Liver (tissue), 7 donors: ENCODE measurements at regions not wholly inside any gene's neighbourhood (a gene's known extent, or its start where the extent isn't known, plus 50 kb on each side); places are given as distances from the start of the nearest gene placed in this dataset.

ENCODE experiments used
- DNase-seq: peaks from one replicate; pipeline ENCODE4 v3.0.0-alpha.2; 2017; ENCODE audit warnings: low spot score
- H3K27ac ChIP-seq, 2 donors: one replicate each; pipeline ENCODE4 v1.7.0; 2013; ENCODE audit warnings: inconsistent platforms in 2 of 2, low read length in 2 of 2, control low read depth in 1 of 2, low read depth in 1 of 2, mild to moderate bottlenecking in 1 of 2
- H3K27me3 ChIP-seq, 4 donors: one replicate each; pipeline versions ENCODE4 v1.6.1 to v1.7.0; 2013; ENCODE audit warnings: low read length in 3 of 4, inconsistent platforms in 1 of 4, mild to moderate bottlenecking in 1 of 4, moderate library complexity in 1 of 4; ENCODE audit not compliant: control insufficient read depth in 4 of 4, insufficient read depth in 4 of 4
- H3K36me3 ChIP-seq, 4 donors: one replicate each; pipeline versions ENCODE4 v1.6.1 to v1.7.0; 2013; ENCODE audit warnings: low read length in 3 of 4, mild to moderate bottlenecking in 3 of 4, low read depth in 1 of 4, moderate library complexity in 1 of 4; ENCODE audit not compliant: control insufficient read depth in 4 of 4, insufficient read depth in 3 of 4
- H3K4me1 ChIP-seq, 4 donors: one replicate each; pipeline versions ENCODE4 v1.6.1 to v1.7.0; 2013; ENCODE audit warnings: low read length in 3 of 4, mild to moderate bottlenecking in 3 of 4, moderate library complexity in 1 of 4; ENCODE audit not compliant: control insufficient read depth in 4 of 4, insufficient read depth in 4 of 4
- H3K4me3 ChIP-seq, 3 donors: one replicate each; pipeline versions ENCODE4 v1.6.1 to v1.7.0; 2013; ENCODE audit warnings: low read length in 3 of 3, control low read depth in 1 of 3, low read depth in 1 of 3, mild to moderate bottlenecking in 1 of 3
- H3K9ac ChIP-seq, 2 donors: one replicate each; pipeline ENCODE4 v1.7.0; 2013; ENCODE audit warnings: low read length in 2 of 2, mild to moderate bottlenecking in 2 of 2, moderate library complexity in 2 of 2, control low read depth in 1 of 2, low read depth in 1 of 2
- H3K9me3 ChIP-seq, 4 donors: one replicate each; pipeline versions ENCODE4 v1.6.1 to v1.7.0; 2013; ENCODE audit warnings: low read length in 3 of 4; ENCODE audit not compliant: control insufficient read depth in 4 of 4
- EGR1 ChIP-seq, 2 donors: IDR thresholded peaks; 2 replicates each; pipeline ENCODE4 v1.6.1; 2016 to 2018; ENCODE audit warnings: antibody characterized with exemption in 2 of 2, low read depth in 2 of 2
- FOXA1 ChIP-seq: IDR thresholded peaks from 2 replicates; pipeline ENCODE4 v1.6.1; 2016; ENCODE audit warnings: antibody characterized with exemption
- FOXA2 ChIP-seq: IDR thresholded peaks from 2 replicates; pipeline ENCODE4 v1.6.1; 2016; ENCODE audit warnings: antibody characterized with exemption
- GABPA ChIP-seq, 2 donors: IDR thresholded peaks in 1 of 2; conservative IDR thresholded peaks in 1 of 2; 2 replicates each; pipeline ENCODE4 v1.6.1; 2016; ENCODE audit warnings: antibody characterized with exemption in 2 of 2, mild to moderate bottlenecking in 1 of 2, moderate library complexity in 1 of 2
- HNF4A ChIP-seq, 2 donors: conservative IDR thresholded peaks; 2 replicates each; pipeline ENCODE4 v1.6.1; 2016; ENCODE audit warnings: antibody characterized with exemption in 2 of 2, mild to moderate bottlenecking in 2 of 2
- HNF4G ChIP-seq: IDR thresholded peaks from 2 replicates; pipeline ENCODE4 v1.6.1; 2016; ENCODE audit warnings: antibody characterized with exemption
- JUND ChIP-seq, 2 donors: IDR thresholded peaks; 2 replicates each; pipeline ENCODE4 v1.6.1; 2016; ENCODE audit warnings: antibody characterized with exemption in 2 of 2
- NR2F2 ChIP-seq: IDR thresholded peaks from 2 replicates; pipeline ENCODE4 v1.6.1; 2016; ENCODE audit warnings: antibody characterized with exemption
- RAD21 ChIP-seq, 2 donors: IDR thresholded peaks; 2 replicates each; pipeline ENCODE4 v1.6.1; 2016; ENCODE audit warnings: antibody characterized with exemption in 2 of 2, mild to moderate bottlenecking in 2 of 2
- RXRA ChIP-seq, 2 donors: IDR thresholded peaks; 2 replicates each; pipeline ENCODE4 v1.6.1; 2017 to 2018; ENCODE audit warnings: antibody characterized with exemption in 2 of 2, mild to moderate bottlenecking in 1 of 2
- SP1 ChIP-seq: IDR thresholded peaks from 2 replicates; pipeline ENCODE4 v1.6.1; 2018; ENCODE audit warnings: antibody characterized with exemption, mild to moderate bottlenecking
- TAF1 ChIP-seq: conservative IDR thresholded peaks from 2 replicates; pipeline ENCODE4 v1.6.1; 2016; ENCODE audit warnings: antibody characterized with exemption, mild to moderate bottlenecking
- YY1 ChIP-seq: IDR thresholded peaks from 2 replicates; pipeline ENCODE4 v1.6.1; 2016; ENCODE audit warnings: antibody characterized with exemption, mild to moderate bottlenecking
- WGBS: extraction: QIAGEN DNeasy Blood & Tissue Kit; methylation state at CpG from one replicate; pipeline ENCODE4 v1.1.7; 2013; 5-methylcytosine and 5-hydroxymethylcytosine counted together
- TF ChIP-seq, protein P1 (sequence below): IDR thresholded peaks from 2 replicates; pipeline ENCODE4 v1.6.1; 2016; ENCODE audit warnings: antibody characterized with exemption
- TF ChIP-seq, protein P2 (sequence below): IDR thresholded peaks from 2 replicates; pipeline ENCODE4 v1.6.1; 2016; ENCODE audit warnings: antibody characterized with exemption
- TF ChIP-seq, protein P3 (sequence below): IDR thresholded peaks from 2 replicates; pipeline ENCODE4 v1.6.1; 2016; ENCODE audit warnings: antibody characterized with exemption
- TF ChIP-seq, protein P4 (sequence below): IDR thresholded peaks from 2 replicates; pipeline ENCODE4 v1.6.1; 2016; ENCODE audit warnings: antibody characterized with exemption, mild to moderate bottlenecking
- donor health status: healthy.
- donor health status: healthy.
- donor health status: healthy.
- donor health status: healthy.

DNA sequence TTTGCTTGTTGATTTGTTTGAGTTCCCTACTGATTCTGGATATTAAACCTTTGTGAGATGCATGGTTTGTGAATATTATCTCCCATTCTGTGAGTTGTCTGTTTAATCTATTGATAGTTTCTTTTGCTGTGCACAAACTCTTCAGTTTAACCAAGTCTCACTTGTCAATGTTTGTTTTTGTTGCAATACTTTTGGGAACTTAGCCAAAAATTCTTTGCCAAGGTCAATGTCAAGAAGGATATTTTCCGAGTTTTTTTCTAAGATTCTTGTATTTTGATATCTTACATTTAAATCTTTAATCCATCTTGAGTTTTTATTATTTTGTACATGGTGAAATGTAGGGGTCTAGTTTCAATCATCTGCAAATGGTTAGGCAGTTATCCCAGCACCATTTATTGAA is 1230.7 kb upstream of the NCAM2 start:
- no peak overlapping the region for H3K9ac ChIP-seq
- H3K9me3 ChIP-seq = no peaks in the 10 kb centered on the region
- no peak for DNase-seq
- no peaks in the 10 kb centered on the region for H3K4me1 ChIP-seq
- no peak overlapping the region for H3K4me3 ChIP-seq
- H3K27me3 ChIP-seq = no peaks in the 10 kb centered on the region
- no peaks in the 10 kb centered on the region for H3K36me3 ChIP-seq
- TF ChIP-seq FOXA2 (no peak), RXRA (IDR thresholded peaks at IDR 0.05) (no peak), HNF4G (no peak), EGR1 (IDR thresholded peaks at IDR 0.05; ENCODE audit: low read depth in 2 of 2) (no peak), RAD21 (IDR thresholded peaks at IDR 0.05) (no peak), TAF1 (no peak), SP1 (no peak)
- no peak overlapping the region for H3K27ac ChIP-seq
- WGBS = 16% methylated on average over 1 of the region's 1 CpG

DNA sequence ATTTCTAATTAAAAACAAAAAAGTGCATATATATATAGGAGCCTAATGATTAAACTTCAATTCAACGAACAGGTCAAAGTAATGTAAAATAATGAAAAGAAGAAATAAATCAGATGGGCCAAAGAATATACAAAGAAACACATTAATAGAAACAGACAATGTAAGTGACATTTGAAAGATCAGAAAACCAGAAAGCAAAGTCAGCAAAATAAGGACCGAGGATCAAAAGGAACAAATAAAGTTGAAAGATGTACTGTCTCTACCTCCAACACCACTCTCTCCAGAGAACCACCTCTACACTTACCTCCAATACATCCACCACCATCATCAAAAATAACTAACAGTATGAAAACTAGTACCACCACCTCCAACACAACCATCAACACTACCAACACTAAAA is 1226.3 kb upstream of the NCAM2 start:
- 77% methylated on average over 2 of the region's 2 CpGs for WGBS
- no peaks in the 10 kb centered on the region for H3K4me1 ChIP-seq
- no peaks in the 10 kb centered on the region for H3K9me3 ChIP-seq
- no peak for DNase-seq
- H3K9ac ChIP-seq = no peak overlapping the region
- no peaks in the 10 kb centered on the region for H3K36me3 ChIP-seq
- H3K27me3 ChIP-seq = no peaks in the 10 kb centered on the region
- H3K4me3 ChIP-seq = no peak overlapping the region
- TF ChIP-seq HNF4A (conservative IDR thresholded peaks at IDR 0.05) = no peak
- no peak for TF ChIP-seq SP1
- TF ChIP-seq RAD21 (IDR thresholded peaks at IDR 0.05) = no peak
- TF ChIP-seq HNF4G = no peak
- TF ChIP-seq, protein P1, sequence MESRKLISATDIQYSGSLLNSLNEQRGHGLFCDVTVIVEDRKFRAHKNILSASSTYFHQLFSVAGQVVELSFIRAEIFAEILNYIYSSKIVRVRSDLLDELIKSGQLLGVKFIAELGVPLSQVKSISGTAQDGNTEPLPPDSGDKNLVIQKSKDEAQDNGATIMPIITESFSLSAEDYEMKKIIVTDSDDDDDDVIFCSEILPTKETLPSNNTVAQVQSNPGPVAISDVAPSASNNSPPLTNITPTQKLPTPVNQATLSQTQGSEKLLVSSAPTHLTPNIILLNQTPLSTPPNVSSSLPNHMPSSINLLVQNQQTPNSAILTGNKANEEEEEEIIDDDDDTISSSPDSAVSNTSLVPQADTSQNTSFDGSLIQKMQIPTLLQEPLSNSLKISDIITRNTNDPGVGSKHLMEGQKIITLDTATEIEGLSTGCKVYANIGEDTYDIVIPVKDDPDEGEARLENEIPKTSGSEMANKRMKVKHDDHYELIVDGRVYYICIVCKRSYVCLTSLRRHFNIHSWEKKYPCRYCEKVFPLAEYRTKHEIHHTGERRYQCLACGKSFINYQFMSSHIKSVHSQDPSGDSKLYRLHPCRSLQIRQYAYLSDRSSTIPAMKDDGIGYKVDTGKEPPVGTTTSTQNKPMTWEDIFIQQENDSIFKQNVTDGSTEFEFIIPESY = no peak
- TF ChIP-seq JUND (IDR thresholded peaks at IDR 0.05) = no peak
- no peak for TF ChIP-seq RXRA (IDR thresholded peaks at IDR 0.05)
- no peak for TF ChIP-seq GABPA (IDR thresholded peaks at IDR 0.05 in 1 of 2, conservative IDR thresholded peaks at IDR 0.05 in 1 of 2)
- no peak for TF ChIP-seq TAF1
- TF ChIP-seq FOXA2 = no peak
- TF ChIP-seq, protein P2, sequence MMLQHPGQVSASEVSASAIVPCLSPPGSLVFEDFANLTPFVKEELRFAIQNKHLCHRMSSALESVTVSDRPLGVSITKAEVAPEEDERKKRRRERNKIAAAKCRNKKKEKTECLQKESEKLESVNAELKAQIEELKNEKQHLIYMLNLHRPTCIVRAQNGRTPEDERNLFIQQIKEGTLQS = no peak
- TF ChIP-seq, protein P3, sequence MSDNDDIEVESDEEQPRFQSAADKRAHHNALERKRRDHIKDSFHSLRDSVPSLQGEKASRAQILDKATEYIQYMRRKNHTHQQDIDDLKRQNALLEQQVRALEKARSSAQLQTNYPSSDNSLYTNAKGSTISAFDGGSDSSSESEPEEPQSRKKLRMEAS = no peak
- no peak for TF ChIP-seq YY1
- TF ChIP-seq, protein P4, sequence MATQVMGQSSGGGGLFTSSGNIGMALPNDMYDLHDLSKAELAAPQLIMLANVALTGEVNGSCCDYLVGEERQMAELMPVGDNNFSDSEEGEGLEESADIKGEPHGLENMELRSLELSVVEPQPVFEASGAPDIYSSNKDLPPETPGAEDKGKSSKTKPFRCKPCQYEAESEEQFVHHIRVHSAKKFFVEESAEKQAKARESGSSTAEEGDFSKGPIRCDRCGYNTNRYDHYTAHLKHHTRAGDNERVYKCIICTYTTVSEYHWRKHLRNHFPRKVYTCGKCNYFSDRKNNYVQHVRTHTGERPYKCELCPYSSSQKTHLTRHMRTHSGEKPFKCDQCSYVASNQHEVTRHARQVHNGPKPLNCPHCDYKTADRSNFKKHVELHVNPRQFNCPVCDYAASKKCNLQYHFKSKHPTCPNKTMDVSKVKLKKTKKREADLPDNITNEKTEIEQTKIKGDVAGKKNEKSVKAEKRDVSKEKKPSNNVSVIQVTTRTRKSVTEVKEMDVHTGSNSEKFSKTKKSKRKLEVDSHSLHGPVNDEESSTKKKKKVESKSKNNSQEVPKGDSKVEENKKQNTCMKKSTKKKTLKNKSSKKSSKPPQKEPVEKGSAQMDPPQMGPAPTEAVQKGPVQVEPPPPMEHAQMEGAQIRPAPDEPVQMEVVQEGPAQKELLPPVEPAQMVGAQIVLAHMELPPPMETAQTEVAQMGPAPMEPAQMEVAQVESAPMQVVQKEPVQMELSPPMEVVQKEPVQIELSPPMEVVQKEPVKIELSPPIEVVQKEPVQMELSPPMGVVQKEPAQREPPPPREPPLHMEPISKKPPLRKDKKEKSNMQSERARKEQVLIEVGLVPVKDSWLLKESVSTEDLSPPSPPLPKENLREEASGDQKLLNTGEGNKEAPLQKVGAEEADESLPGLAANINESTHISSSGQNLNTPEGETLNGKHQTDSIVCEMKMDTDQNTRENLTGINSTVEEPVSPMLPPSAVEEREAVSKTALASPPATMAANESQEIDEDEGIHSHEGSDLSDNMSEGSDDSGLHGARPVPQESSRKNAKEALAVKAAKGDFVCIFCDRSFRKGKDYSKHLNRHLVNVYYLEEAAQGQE = no peak
- TF ChIP-seq NR2F2 = no peak
- no peak for TF ChIP-seq FOXA1
- H3K27ac ChIP-seq = no peak overlapping the region
